Stimulated activated CD4-positive, alpha-beta T cell treated with anti-CD3 and anti-CD28 coated beads, Interleukin-12 subunit alpha, Interleukin-12 subunit beta, amount 100 ng/mL, for 4 hours (primary cell): ENCODE measurements at regions not wholly inside any gene's neighbourhood (a gene's known extent, or its start where the extent isn't known, plus 50 kb on each side); places are given as distances from the start of the nearest gene placed in this dataset.

Experiments
- DNase-seq: peaks from one replicate; pipeline ENCODE4 v3.0.0-alpha.2; 2020

DNA sequence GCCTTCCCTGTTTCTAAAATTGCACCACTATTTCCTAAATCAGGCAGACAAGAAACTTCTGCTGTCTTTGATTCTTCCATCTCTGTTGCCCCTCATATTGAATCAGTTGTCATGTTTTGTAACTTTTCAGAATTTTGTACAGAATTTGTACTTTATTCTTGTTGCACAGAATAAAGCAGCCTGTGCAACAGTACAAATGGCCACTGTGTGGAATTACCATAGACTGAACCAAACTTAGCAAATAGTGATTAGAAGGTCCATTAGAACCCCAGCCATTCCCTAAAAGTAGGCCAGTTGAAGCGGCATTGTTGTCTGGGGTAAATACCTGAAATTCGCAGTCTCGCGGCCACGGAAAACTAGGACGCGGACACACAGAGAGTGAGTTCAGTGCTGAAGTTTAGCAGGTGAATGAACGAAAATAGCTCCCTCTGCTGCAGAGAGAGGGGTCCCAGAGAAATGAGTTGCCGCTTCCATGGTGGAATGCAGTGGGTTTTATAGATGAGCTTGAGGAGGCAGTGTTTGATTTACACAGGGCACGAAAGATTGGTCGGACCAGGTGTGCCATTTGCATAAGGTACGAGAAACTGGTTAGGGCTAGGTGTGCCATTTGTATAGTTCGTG is 71.8 kb downstream of the C4orf33 start:
- DNase-seq: no peak

DNA sequence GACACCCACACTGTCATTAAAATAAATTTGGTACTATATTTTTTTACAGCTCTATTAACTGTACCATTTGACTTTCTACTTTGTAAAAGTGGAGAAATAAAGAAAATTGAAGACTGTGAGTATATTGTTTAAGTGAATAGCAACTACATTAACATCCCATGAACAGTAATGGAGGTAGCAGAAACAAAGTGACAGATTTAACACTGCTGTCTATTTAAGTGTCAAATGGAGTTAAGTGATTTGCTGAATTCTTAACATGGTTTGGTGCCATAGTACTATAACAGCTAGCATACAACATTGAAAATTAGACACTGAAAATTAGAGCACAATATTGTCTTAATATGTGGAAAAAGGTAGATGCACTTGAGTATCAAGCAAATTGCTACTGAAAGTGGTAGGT is 76.2 kb downstream of the C4orf33 start:
- DNase-seq: no peak

DNA sequence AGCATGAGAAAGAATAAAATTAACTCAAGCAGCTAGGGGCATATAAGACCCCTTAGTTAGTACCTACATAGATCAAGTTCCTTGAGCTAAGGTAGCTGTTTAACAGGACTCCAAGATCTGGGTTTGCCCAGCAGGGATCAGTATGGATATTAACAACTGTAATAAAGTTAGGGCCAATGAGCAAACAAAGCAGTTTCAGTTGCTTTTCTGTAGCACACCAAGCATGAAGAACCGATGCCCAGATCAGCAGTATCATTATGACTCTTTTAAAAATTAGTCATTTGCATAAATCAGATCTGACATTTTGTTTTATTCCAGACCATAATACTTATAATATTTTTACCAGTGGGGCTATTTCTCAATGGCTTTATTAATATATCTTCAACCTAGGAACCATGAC is 80.9 kb downstream of the C4orf33 start:
- DNase-seq: no peak

GRCh38 chr4:129179276-129179675 is 83.3 kb downstream of the C4orf33 start:
- no peak for DNase-seq

- DNase-seq: no peak
Measured at GRCh38 chr4:129189630-129190029, 93.7 kb downstream of the C4orf33 start.

DNA sequence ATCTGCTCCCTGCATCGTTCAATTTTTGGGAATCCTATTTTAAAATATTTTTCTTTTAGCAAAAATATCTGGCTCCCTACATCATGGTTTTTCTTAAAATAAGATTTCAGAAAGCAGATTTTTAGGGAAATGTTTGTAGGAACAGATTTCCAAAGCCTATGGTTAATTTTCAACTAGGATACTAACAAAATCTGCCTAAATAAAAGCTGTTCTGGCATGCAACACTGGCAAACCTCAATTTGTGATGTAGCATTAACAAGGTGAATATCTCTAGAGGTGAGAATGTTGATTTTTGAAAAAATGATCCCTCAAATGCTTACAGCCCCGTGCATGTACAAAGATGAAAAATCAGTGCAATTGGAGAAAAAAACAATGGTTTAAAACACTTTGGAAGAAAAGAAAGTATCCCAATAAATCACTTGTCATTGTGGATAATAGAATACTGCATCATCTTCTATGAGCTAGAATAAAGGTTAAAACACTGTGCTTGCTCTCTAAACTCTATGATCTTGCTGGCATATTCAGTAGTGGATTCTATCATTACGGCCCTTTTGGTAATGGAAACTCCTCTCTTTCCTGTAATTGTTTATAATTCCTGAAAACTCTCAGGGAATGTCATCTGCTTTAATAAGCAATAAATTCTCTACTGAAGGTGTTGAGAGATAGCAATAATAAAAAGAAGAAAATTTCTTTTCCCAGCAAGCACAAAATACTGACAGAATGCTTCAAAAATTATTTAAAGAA is 97.6 kb downstream of the C4orf33 start:
- no peak for DNase-seq

DNA sequence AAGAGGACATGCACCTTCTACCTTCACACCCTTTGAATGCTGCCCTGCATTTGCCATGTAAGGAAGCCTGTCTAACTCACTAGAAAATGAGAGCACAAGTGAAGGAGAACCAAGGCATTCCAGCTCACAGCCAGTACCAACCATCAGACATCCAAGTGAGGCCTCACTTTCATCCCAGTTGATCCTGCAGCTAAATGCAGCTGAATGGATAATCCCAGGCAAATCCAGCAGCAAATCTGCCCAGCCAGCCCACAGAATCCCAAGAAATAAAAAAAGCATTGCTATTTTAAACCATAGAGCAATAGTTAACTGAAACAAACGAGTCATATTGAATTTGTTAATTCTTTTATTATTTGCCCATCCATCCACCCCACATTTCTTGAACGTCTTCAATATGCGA is 112.5 kb downstream of the C4orf33 start:
- DNase-seq: no peak

DNA sequence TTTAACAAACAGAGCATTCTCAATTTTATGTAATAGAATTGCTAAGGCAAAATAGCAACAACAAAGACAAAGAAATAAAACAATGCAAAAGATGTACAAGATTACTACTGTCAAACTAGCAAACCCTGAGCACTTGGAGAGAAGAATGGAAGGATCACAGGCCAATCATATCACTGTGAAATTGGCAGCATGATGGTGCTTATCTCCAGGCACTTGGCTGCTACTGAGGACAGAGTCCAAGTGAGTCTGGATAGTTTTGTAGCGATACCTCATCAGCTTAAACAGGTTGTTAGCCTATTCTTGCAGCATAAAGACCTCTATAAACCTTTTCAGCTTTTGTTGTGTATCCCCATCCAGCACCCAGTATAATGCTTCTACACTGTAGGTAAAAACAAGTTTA is 117.7 kb downstream of the C4orf33 start:
- DNase-seq: no peak

GRCh38 chr4:129218360-129218759 is 122.4 kb downstream of the C4orf33 start:
- DNase-seq: no peak

DNA sequence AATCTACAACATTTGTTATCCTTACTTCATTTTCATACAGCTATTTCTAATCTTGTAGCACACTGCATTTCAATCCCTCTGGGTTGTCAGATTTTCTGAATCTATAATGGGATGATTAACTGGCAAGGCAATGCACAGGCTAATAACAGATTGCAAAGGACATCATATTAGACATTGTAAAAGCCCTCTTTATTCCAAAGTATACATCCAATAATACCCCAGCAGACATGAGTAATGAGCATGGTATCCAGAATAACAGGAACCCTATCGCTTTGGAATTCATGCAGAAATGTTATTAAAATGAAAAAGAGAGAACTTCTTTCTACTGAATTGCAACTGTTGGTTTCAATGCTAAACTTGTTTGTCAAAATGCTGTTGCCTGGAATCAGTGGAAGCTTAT is 122.9 kb downstream of the C4orf33 start:
- DNase-seq: no peak

DNA sequence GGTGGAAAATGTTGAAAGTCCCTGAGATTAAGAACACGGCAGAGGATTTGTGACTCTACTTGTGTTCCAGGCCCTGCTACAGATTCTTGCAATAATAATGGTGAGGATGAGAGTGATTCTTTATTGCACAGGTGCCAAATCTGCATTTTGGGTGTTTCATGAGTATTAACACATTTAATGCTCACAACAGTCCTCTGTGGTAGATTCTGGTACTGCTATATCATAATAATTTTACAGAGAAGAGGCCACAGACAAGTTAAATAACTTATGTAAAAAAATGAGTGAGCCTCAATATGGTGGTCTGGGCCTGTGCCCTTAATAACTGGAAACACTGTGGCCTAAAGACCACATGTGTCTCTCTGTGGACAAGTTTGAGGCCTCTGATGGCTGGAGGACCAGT is 124.3 kb downstream of the C4orf33 start:
- no peak for DNase-seq

DNA sequence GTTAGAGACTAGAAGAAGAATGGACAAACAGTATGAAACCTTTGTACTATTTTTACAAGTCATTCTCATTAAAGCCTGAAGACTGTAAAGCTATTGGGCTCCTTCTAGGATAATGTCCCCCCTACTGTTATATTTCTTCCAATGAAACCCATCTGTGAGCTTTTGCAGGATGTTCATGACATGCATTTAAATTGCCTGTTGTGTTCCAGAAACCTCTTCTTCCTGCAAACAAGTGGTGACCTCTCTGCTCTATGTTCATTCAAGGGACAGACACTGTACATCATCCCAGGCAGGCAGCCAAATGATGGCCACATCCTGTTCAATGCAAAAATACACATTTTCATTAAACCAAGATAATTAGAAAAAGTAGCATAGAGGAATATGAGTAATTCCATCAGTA is 128.0 kb downstream of the C4orf33 start:
- no peak for DNase-seq

DNA sequence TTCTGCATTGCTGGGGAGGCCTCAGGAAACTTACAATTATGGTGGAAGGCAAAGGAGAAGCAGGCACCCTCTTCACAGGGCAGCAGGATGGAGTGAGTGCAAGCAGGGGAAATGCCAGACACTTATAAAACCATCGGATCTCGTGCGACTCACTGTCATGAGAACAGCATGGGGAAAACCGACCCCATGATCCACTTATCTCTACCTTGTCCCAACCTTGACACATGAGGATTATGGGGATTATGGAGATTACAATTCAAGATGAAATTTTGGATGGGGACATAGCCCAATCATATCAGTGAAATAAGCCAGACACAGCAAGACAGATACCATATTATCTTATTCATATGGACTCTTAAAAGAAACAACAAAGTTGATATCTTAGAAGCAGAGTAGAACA is 134.9 kb downstream of the C4orf33 start:
- no peak for DNase-seq

DNA sequence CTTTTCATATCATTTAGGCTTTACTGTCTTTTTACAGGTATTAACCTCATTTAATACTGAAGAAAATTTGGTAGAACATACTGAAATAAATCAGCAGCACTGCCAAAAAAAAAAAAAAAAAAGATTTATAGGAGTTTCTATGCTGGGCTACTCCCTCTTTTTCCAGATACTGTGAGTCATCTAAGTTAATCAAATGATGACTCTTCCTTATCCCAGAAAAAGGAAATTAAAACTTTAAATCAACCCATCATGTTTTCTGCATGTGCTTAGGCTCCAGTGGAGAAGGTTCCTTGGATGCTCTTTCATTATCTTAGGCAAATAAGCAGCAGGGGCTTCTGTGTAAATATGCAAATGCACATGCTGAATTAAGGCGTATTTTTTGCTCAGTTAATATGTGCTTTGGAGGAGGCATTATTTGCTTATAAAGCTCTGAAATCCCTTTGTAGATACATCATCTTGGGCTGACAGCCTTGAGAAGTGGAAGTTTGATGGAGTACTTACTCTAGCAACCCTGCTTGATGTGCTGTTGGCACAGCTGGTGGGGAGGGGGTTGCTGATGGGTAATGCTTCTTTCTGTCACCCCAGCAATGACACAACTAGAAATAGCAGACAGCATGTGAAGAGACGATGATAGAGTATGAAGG is 136.1 kb downstream of the C4orf33 start:
- no peak for DNase-seq

- DNase-seq: no peak
Measured at GRCh38 chr4:129232589-129233337, 136.8 kb downstream of the C4orf33 start.

DNA sequence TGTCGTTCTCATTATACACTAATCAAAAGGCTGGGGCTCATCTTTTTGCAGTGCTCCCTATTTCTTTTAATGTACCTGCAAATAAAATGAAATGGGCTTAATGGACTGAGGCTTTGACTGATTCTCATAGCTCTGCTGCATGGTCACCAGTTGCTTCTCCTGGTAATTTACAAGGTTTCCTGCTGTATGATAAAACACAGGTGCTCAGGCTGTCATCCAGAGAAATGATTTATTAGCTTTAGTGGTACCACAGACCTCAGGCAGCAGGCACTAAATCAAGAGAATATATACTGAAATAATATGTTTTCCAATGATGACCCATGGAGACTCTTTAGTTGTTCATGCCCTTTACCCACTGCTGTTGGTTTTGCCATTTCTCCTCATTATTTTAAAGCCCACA is 137.7 kb downstream of the C4orf33 start:
- no peak for DNase-seq

GRCh38 chr4:129236351-129236750 is 140.4 kb downstream of the C4orf33 start:
- no peak for DNase-seq

DNA sequence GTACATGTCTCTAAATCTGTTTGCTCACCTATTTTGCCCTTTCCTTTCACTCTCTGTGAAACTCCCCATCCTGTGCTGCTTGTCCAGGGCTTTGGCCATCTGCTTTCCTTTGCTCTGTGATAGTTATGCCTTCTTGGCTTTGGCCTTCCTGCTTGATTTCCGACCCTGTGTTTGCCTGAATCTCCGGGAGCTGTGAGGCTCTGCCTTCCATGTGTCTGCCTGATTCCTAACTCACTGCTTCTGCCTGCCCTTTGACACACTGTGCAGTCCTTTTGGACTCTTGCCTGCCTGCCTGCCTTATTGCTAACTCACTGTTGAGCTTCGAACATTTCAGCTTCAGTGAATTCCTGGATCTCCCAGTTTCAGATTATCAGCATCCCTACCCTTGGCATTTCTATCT is 143.1 kb downstream of the C4orf33 start:
- no peak for DNase-seq

DNA sequence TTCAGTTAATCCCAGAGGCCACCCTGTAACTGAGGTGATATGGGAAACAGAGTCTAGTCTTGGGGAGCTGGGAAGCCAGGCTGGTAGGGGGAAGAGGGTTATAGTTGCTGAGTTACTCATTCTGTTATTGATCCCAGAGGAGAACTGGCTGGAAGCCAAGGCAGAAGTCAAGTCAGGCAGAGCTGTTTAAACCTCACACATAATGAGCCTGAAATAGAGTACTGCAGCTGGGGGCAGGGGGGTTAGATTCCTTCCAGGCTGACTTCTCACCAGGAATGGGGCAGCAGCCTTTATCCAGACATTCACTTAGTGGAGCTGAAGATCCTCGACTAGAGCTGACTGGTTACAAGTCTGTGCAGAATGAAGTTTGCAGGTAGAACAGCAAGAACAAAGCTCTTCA is 144.9 kb downstream of the C4orf33 start:
- no peak for DNase-seq

DNA sequence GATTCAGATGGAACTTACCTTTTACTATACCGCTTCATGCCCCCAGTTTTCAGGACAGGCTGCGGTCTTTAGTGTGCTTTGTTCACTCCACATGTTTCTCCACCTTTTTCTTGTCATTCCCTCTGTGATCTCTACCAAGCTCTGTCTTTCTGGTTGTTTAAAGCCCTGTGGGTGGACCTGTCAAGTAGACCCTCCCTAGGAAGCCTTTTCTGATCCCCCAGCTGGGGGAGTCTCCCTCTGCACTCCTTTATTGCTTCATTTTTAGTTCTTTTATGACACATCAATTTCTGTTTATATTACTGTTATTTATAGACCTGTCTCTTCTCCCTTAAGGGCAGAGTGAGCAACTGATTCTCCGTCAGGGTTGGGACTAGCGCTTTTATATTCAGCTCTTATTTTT is 150.2 kb downstream of the C4orf33 start:
- DNase-seq: no peak

DNA sequence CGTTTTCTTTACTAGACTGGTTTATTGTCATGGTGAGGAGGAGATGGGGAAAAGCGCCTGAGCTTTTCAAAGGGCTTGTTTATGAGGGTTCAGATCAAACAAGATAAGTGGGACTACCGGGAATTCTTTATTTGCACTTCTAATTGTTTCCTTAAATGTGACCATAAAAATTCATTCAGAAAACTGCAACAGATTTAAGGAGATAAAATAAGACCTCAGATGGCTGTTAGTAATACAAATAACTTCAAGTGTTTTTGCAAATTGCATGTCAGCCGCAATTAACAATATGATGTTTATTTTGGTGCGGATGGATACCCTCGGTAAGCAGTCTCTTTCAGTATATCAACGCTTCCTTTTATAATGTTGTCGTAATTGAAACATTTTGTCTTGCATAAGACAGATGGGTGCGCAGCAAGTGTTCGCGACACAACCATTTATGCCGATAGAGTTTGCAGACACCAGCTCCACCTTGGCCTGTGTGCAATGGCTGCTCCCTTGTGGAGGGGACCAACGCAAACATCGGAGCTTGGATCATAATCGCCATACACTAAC is 151.0 kb downstream of the C4orf33 start:
- DNase-seq: no peak

GRCh38 chr4:129248621-129249020 is 152.7 kb downstream of the C4orf33 start:
- no peak for DNase-seq

- no peak for DNase-seq
Measured at GRCh38 chr4:129254126-129254525, 158.2 kb downstream of the C4orf33 start.
